HFFc6 (cell line): ENCODE measurements at regions not wholly inside any gene's neighbourhood (a gene's known extent, or its start where the extent isn't known, plus 50 kb on each side); places are given as distances from the start of the nearest gene placed in this dataset.

ENCODE experiments used
- DNase-seq: peaks from one replicate; pipeline ENCODE4 v3.0.0-alpha.2; 2018
- H3K27ac Mint-ChIP-seq: 2 replicates; pipeline ENCODE4 v1.8.0; 2020; ENCODE audit warnings: mild to moderate bottlenecking, mixed read lengths
- H3K27me3 Mint-ChIP-seq: 2 replicates; pipeline ENCODE4 v1.8.0; 2021; ENCODE audit warnings: mild to moderate bottlenecking, moderate library complexity, mixed read lengths; ENCODE audit not compliant: insufficient read depth
- H3K36me3 Mint-ChIP-seq: 2 replicates; pipeline ENCODE4 v1.8.0; 2021; ENCODE audit warnings: low read depth, mixed read lengths
- H3K4me1 Mint-ChIP-seq: 2 replicates; pipeline ENCODE4 v1.8.0; 2020; ENCODE audit warnings: low read depth, mixed read lengths
- H3K4me3 Mint-ChIP-seq: 2 replicates; pipeline ENCODE4 v1.8.0; 2020; ENCODE audit warnings: mild to moderate bottlenecking, moderate library complexity, mixed read lengths
- H3K9me3 Mint-ChIP-seq: 2 replicates; pipeline ENCODE4 v1.8.0; 2020; ENCODE audit warnings: mild to moderate bottlenecking, mixed read lengths
- TF ChIP-seq, protein P1 (sequence below): fragments of 200-600 bp; sonication (generic); IDR thresholded peaks from 2 replicates; pipeline ENCODE4 v1.5.0; 2021; ENCODE audit warnings: antibody characterized with exemption, mild to moderate bottlenecking

DNA sequence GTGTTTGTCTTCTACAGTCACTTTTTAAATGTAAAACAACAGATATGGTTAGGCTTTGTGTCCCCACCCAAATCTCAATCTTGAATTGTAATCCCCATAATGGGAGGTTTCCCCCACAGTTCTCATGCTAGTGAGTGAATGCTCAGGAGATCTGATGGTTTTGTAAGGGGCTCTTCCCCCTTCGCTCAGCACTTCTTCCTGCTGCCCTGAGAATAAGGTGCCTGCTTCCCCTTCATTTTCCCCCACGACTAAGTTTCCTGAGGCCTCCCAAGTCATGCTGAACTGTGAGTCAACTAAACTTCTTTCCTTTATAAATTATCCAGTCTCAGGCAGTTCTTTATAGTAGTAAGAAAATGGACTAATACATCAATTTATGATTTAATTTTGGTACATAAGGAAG, 118.0 kb upstream of the SNTG2 start:
- peaks cover 56% of the 10 kb centered on the region for H3K9me3 Mint-ChIP-seq
- H3K4me3 Mint-ChIP-seq: no peak overlapping the region
- DNase-seq: no peak
- no peak overlapping the region for H3K27ac Mint-ChIP-seq
- no peaks in the 10 kb centered on the region for H3K4me1 Mint-ChIP-seq
- TF ChIP-seq, protein P1, sequence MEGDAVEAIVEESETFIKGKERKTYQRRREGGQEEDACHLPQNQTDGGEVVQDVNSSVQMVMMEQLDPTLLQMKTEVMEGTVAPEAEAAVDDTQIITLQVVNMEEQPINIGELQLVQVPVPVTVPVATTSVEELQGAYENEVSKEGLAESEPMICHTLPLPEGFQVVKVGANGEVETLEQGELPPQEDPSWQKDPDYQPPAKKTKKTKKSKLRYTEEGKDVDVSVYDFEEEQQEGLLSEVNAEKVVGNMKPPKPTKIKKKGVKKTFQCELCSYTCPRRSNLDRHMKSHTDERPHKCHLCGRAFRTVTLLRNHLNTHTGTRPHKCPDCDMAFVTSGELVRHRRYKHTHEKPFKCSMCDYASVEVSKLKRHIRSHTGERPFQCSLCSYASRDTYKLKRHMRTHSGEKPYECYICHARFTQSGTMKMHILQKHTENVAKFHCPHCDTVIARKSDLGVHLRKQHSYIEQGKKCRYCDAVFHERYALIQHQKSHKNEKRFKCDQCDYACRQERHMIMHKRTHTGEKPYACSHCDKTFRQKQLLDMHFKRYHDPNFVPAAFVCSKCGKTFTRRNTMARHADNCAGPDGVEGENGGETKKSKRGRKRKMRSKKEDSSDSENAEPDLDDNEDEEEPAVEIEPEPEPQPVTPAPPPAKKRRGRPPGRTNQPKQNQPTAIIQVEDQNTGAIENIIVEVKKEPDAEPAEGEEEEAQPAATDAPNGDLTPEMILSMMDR: no peak
- no peaks in the 10 kb centered on the region for H3K36me3 Mint-ChIP-seq
- H3K27me3 Mint-ChIP-seq: peaks cover 2% of the 10 kb centered on the region

DNA sequence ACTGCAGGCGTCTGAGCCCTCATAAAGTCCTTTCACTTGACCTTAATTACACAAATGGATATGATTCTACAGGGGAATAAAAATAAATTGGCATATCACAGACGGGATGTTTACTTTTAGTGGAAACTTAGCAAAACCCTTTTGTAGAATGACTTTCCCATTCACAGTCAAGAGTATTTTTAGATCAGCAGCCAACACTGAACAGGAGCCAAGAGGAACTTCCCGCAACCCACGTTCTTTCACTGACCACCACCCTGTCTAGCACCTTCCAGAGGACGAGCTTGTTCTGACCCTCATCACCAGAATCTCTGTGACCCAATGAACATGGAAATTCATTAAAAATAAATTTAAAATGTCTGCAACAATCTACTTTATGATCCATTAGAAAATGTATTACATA, 119.0 kb upstream of the SNTG2 start:
- no peak overlapping the region for H3K27ac Mint-ChIP-seq
- TF ChIP-seq, protein P1: no peak
- no peak for DNase-seq
- no peaks in the 10 kb centered on the region for H3K4me1 Mint-ChIP-seq
- peaks cover 56% of the 10 kb centered on the region for H3K9me3 Mint-ChIP-seq
- H3K36me3 Mint-ChIP-seq: no peaks in the 10 kb centered on the region
- peaks cover 2% of the 10 kb centered on the region for H3K27me3 Mint-ChIP-seq
- H3K4me3 Mint-ChIP-seq: no peak overlapping the region

DNA sequence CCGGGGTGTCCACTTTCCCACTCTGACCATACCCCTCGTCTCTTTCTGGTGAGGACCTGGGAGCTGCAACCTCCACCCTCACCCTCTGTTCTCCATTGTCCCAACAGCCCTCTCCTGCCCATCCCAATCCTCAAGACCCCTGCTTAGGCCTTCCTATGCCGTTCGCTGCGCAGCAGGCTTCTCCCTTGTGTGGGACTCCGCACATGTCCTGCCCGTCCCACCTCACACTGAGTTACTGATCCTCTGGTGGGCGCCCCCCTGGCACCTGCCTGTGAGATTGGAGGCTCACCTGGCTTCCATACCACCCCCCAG, 119.5 kb upstream of the SNTG2 start:
- no peak overlapping the region for H3K4me3 Mint-ChIP-seq
- no peaks in the 10 kb centered on the region for H3K4me1 Mint-ChIP-seq
- TF ChIP-seq, protein P1: no peak
- H3K27me3 Mint-ChIP-seq: peaks cover 2% of the 10 kb centered on the region
- DNase-seq: no peak
- H3K36me3 Mint-ChIP-seq: no peaks in the 10 kb centered on the region
- H3K9me3 Mint-ChIP-seq: peaks cover 56% of the 10 kb centered on the region
- no peak overlapping the region for H3K27ac Mint-ChIP-seq

DNA sequence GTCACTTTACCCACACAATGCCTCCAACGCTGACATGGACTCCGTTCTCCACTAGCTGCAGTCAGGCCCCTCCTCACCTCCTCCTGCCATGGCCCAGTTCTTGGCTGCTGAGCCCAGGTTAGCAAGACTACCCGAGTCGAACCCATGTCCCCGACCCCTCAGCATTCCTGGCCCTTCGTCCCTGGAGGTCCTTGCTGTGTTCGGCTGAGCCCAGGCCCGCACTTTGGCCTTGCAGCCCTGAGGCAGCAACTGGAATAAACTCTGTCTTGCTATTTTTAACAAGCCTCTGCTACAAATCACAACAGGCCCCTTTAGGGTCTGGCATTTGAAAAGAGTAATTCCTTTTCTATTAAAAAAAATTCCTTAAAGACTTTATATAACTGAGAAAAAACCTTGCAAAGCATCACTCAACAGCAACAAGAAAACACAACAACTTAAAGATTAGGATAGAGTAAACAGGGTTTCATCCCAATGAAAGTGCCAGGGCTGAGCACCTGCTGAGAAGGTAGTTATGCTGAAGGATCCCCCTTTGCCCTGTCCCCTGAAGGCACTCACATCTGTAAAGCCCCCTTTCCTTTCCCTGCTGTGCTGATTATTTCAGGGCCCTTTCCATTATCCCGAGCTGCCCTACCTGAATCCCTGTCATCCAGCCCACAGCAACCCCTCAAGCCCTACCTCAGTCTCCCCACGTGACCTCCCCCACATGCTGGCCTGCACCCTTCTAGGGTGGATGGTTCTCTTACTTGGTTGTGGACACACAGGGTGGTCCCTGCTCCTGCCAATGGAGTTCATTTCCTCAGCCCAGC, 120.0 kb upstream of the SNTG2 start:
- Mint-ChIP-seq H3K4me1 (no peaks in the 10 kb centered on the region), H3K36me3 (no peaks in the 10 kb centered on the region), H3K9me3 (peaks cover 56% of the 10 kb centered on the region), H3K27ac (no peak overlapping the region), H3K27me3 (peaks cover 2% of the 10 kb centered on the region), H3K4me3 (no peak overlapping the region)
- TF ChIP-seq, protein P1: no peak
- DNase-seq: no peak

DNA sequence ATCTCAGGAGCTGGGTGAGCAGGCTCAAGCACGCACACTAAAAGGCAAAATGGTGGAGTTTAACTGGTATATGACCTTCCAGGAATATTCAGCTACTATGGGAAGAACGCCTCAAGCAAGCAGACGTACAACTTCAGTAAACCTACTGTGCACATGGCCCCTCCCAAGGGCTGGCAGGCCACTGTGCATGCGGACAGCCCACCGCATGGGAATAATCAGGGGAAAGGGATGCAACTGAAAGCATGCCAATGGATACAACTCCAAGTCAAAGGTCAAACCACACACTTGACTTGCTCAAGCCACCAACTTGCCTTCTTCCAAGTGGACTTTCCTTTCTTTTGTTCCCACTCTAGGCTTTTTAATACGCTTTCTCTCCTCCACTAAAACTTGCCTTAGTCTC, 121.6 kb upstream of the SNTG2 start:
- H3K4me3 Mint-ChIP-seq: no peak overlapping the region
- no peaks in the 10 kb centered on the region for H3K4me1 Mint-ChIP-seq
- no peak overlapping the region for H3K27ac Mint-ChIP-seq
- H3K36me3 Mint-ChIP-seq: no peaks in the 10 kb centered on the region
- no peak for DNase-seq
- no peaks in the 10 kb centered on the region; the same call in none of the 2 replicates for H3K27me3 Mint-ChIP-seq
- H3K9me3 Mint-ChIP-seq: peaks cover 49% of the 10 kb centered on the region
- TF ChIP-seq, protein P1: no peak
